ENCODE measurements at regions not wholly inside any gene's neighbourhood (a gene's known extent, or its start where the extent isn't known, plus 50 kb on each side); places are given as distances from the start of the nearest gene placed in this dataset.

GRCh38 chr15:87569581-87569980, 687.0 kb downstream of the NTRK3 start:
- no peaks in the 10 kb centered on the region for H3K36me3 ChIP-seq
- in situ Hi-C loops (cut with MboI; ENCODE audit: low sequenced_read_pairs in 4 of 4) (no loop called here), intact Hi-C loops (cut with DNase I; ENCODE audit: low total_unique reads) (no loop called here)
- TF ChIP-seq POLR2A (IDR thresholded peaks at IDR 0.05) (no peak), CTCF (IDR thresholded peaks at IDR 0.05 in 4 of 5, conservative IDR thresholded peaks at IDR 0.05 in 1 of 5) (no peak)
- H3K4me1 ChIP-seq, result no peaks in the 10 kb centered on the region
- no peak for DNase-seq
- no peaks in the 10 kb centered on the region for H3K9me3 ChIP-seq
- ATAC-seq, result no peak
- no peak overlapping the region for H3K27ac ChIP-seq
- no peaks in the 10 kb centered on the region for H3K27me3 ChIP-seq
- no peak overlapping the region for H3K4me3 ChIP-seq

GRCh38 chr15:87567406-87568030, 689.0 kb downstream of the NTRK3 start:
- Histone ChIP-seq H3K27me3 (no peaks in the 10 kb centered on the region), H3K27ac (no peak overlapping the region), H3K4me3 (no peak overlapping the region), H3K4me1 (no peaks in the 10 kb centered on the region), H3K36me3 (no peaks in the 10 kb centered on the region), H3K9me3 (no peaks in the 10 kb centered on the region)
- in situ Hi-C loops (cut with MboI; ENCODE audit: low sequenced_read_pairs in 4 of 4) (no loop called here), intact Hi-C loops (cut with DNase I; ENCODE audit: low total_unique reads) (no loop called here)
- DNase-seq (peak in 1 of 2 donors; percentile 12), ATAC-seq (peak in 1 of 2 donors; percentile 26)
- TF ChIP-seq POLR2A (IDR thresholded peaks at IDR 0.05) (no peak), CTCF (IDR thresholded peaks at IDR 0.05 in 4 of 5, conservative IDR thresholded peaks at IDR 0.05 in 1 of 5) (no peak)

DNA sequence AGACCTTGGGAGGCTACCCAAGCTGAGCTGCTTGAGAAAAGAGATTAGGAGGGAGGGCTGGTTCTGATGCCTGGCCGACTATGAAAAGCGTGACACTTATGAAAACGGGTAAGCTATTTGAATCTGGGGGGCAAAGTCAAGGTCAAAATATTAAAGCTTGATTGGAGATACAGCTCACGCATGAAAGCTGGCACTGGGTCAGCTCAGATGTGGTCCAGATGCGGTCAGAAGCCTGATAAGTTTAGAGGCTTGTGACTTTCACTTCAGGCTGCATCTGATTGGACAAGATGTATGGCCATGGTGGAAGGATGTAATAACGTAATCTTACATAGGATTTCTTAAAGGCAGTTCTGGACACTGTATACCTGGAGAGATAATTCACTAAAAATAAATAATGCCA, 690.3 kb downstream of the NTRK3 start:
- H3K36me3 ChIP-seq, result no peaks in the 10 kb centered on the region
- DNase-seq (no peak), ATAC-seq (no peak)
- intact Hi-C loops (cut with DNase I; ENCODE audit: low total_unique reads) (no loop called here), in situ Hi-C loops (cut with MboI; ENCODE audit: low sequenced_read_pairs in 4 of 4) (no loop called here)
- no peak overlapping the region for H3K4me3 ChIP-seq
- no peaks in the 10 kb centered on the region for H3K27me3 ChIP-seq
- H3K4me1 ChIP-seq, result no peaks in the 10 kb centered on the region
- TF ChIP-seq POLR2A (IDR thresholded peaks at IDR 0.05) (no peak), CTCF (IDR thresholded peaks at IDR 0.05 in 4 of 5, conservative IDR thresholded peaks at IDR 0.05 in 1 of 5) (no peak)
- no peak overlapping the region for H3K27ac ChIP-seq
- H3K9me3 ChIP-seq, result no peaks in the 10 kb centered on the region

- H3K27me3 ChIP-seq, result no peaks in the 10 kb centered on the region
- no peaks in the 10 kb centered on the region for H3K36me3 ChIP-seq
- H3K4me3 ChIP-seq, result no peak overlapping the region
- TF ChIP-seq CTCF (IDR thresholded peaks at IDR 0.05 in 4 of 5, conservative IDR thresholded peaks at IDR 0.05 in 1 of 5), result no peak
- no peak for TF ChIP-seq POLR2A (IDR thresholded peaks at IDR 0.05)
- no peak for ATAC-seq
- DNase-seq, result no peak
- no peaks in the 10 kb centered on the region for H3K9me3 ChIP-seq
- H3K4me1 ChIP-seq, result no peaks in the 10 kb centered on the region
- in situ Hi-C loops (cut with MboI; ENCODE audit: low sequenced_read_pairs in 4 of 4) (no loop called here), intact Hi-C loops (cut with DNase I; ENCODE audit: low total_unique reads) (no loop called here)
- no peak overlapping the region for H3K27ac ChIP-seq
Observed at GRCh38 chr15:87564681-87565080, 691.9 kb downstream of the NTRK3 start.

- no peaks in the 10 kb centered on the region for H3K36me3 ChIP-seq
- intact Hi-C loops (cut with DNase I; ENCODE audit: low total_unique reads), result no loop called here
- no peak overlapping the region for H3K27ac ChIP-seq
- in situ Hi-C loops (cut with MboI; ENCODE audit: low sequenced_read_pairs in 4 of 4), result no loop called here
- TF ChIP-seq CTCF (IDR thresholded peaks at IDR 0.05 in 4 of 5, conservative IDR thresholded peaks at IDR 0.05 in 1 of 5) (no peak), POLR2A (IDR thresholded peaks at IDR 0.05) (no peak)
- no peaks in the 10 kb centered on the region for H3K9me3 ChIP-seq
- no peaks in the 10 kb centered on the region for H3K27me3 ChIP-seq
- H3K4me3 ChIP-seq, result no peak overlapping the region
- no peaks in the 10 kb centered on the region for H3K4me1 ChIP-seq
- no peak for DNase-seq
- ATAC-seq, result no peak
Observed at GRCh38 chr15:87563869-87564268, 692.7 kb downstream of the NTRK3 start.
